ENCODE measurements at regions not wholly inside any gene's neighbourhood (a gene's known extent, or its start where the extent isn't known, plus 50 kb on each side); places are given as distances from the start of the nearest gene placed in this dataset.

- Histone ChIP-seq H3K4me3 (ENCODE audit: low read length, poor library complexity, severe bottlenecking) (no peak overlapping the region), H3K36me3 (ENCODE audit: insufficient read depth, low read length) (no peaks in the 10 kb centered on the region), H3K4me1 (ENCODE audit: insufficient read depth, low read length, poor library complexity, severe bottlenecking) (no peaks in the 10 kb centered on the region), H4K20me1 (ENCODE audit: insufficient read depth, low read length, poor library complexity, severe bottlenecking) (no peaks in the 10 kb centered on the region), H3K27me3 (ENCODE audit: insufficient read depth, low read length, poor library complexity, severe bottlenecking) (no peaks in the 10 kb centered on the region), H3F3A (ENCODE audit: low read depth) (no peaks in the 10 kb centered on the region), H3K9me2 (replicated peaks; ENCODE audit: low read depth, low read length) (no peaks in the 10 kb centered on the region), H3K4me2 (ENCODE audit: low read depth, low read length, poor library complexity, severe bottlenecking) (no peak overlapping the region), H3K79me2 (ENCODE audit: insufficient read depth, low read length) (no peaks in the 10 kb centered on the region), H3K9ac (ENCODE audit: low read depth, low read length, poor library complexity, severe bottlenecking) (no peak overlapping the region), H2AFZ (ENCODE audit: low read length) (no peak overlapping the region), H3K9me3 (ENCODE audit: insufficient read depth, low read depth, low read length) (no peaks in the 10 kb centered on the region)
- no peak for TF ChIP-seq EZH2phosphoT487 (IDR thresholded peaks at IDR 0.05; ENCODE audit: borderline replicate concordance)
- TF ChIP-seq CTCF (conservative IDR thresholded peaks at IDR 0.05; ENCODE audit: low read length): no peak
Measured at GRCh38 chr14:35965400-35965799, 139.3 kb downstream of the BRMS1L start.

GRCh38 chr14:35964697-35965286 lies 138.7 kb downstream of the BRMS1L start:
- no peak overlapping the region for H2AFZ ChIP-seq (ENCODE audit: low read length)
- H3K9me2 ChIP-seq (replicated peaks; ENCODE audit: low read depth, low read length): no peaks in the 10 kb centered on the region
- no peaks in the 10 kb centered on the region for H3K9me3 ChIP-seq (ENCODE audit: insufficient read depth, low read depth, low read length)
- no peaks in the 10 kb centered on the region for H3K4me1 ChIP-seq (ENCODE audit: insufficient read depth, low read length, poor library complexity, severe bottlenecking)
- no peaks in the 10 kb centered on the region for H3K79me2 ChIP-seq (ENCODE audit: insufficient read depth, low read length)
- no peaks in the 10 kb centered on the region for H3K36me3 ChIP-seq (ENCODE audit: insufficient read depth, low read length)
- H3K9ac ChIP-seq (ENCODE audit: low read depth, low read length, poor library complexity, severe bottlenecking): no peak overlapping the region
- no peak overlapping the region for H3K4me3 ChIP-seq (ENCODE audit: low read length, poor library complexity, severe bottlenecking)
- H3K4me2 ChIP-seq (ENCODE audit: low read depth, low read length, poor library complexity, severe bottlenecking): no peak overlapping the region
- TF ChIP-seq CTCF (conservative IDR thresholded peaks at IDR 0.05; ENCODE audit: low read length) (no peak), EZH2phosphoT487 (IDR thresholded peaks at IDR 0.05; ENCODE audit: borderline replicate concordance) (no peak)
- no peaks in the 10 kb centered on the region for H3K27me3 ChIP-seq (ENCODE audit: insufficient read depth, low read length, poor library complexity, severe bottlenecking)
- H3F3A ChIP-seq (ENCODE audit: low read depth): no peaks in the 10 kb centered on the region
- no peaks in the 10 kb centered on the region for H4K20me1 ChIP-seq (ENCODE audit: insufficient read depth, low read length, poor library complexity, severe bottlenecking)

- Histone ChIP-seq H3K9ac (ENCODE audit: low read depth, low read length, poor library complexity, severe bottlenecking) (no peak overlapping the region), H3K4me3 (ENCODE audit: low read length, poor library complexity, severe bottlenecking) (no peak overlapping the region), H3K9me3 (ENCODE audit: insufficient read depth, low read depth, low read length) (no peaks in the 10 kb centered on the region), H3K27me3 (ENCODE audit: insufficient read depth, low read length, poor library complexity, severe bottlenecking) (no peaks in the 10 kb centered on the region), H3F3A (ENCODE audit: low read depth) (no peaks in the 10 kb centered on the region), H3K79me2 (ENCODE audit: insufficient read depth, low read length) (no peaks in the 10 kb centered on the region), H3K9me2 (replicated peaks; ENCODE audit: low read depth, low read length) (no peaks in the 10 kb centered on the region), H4K20me1 (ENCODE audit: insufficient read depth, low read length, poor library complexity, severe bottlenecking) (no peaks in the 10 kb centered on the region), H3K4me1 (ENCODE audit: insufficient read depth, low read length, poor library complexity, severe bottlenecking) (no peaks in the 10 kb centered on the region), H3K4me2 (ENCODE audit: low read depth, low read length, poor library complexity, severe bottlenecking) (no peak overlapping the region), H2AFZ (ENCODE audit: low read length) (no peak overlapping the region), H3K36me3 (ENCODE audit: insufficient read depth, low read length) (no peaks in the 10 kb centered on the region)
- peak; percentile 68 for TF ChIP-seq CTCF (conservative IDR thresholded peaks at IDR 0.05; ENCODE audit: low read length)
- no peak for TF ChIP-seq EZH2phosphoT487 (IDR thresholded peaks at IDR 0.05; ENCODE audit: borderline replicate concordance)
Measured at GRCh38 chr14:35963209-35963608, 137.1 kb downstream of the BRMS1L start.

Data from Loucy (cell line).